CD8-positive, alpha-beta memory T cell (primary cell): ENCODE measurements at regions not wholly inside any gene's neighbourhood (a gene's known extent, or its start where the extent isn't known, plus 50 kb on each side); places are given as distances from the start of the nearest gene placed in this dataset.

Experiments
- CTCF ChIA-PET: fragments of 350-600 bp; sonication (Branson Sonifier 250); formaldehyde crosslinking; loops from one replicate; lab custom pipeline; 2021; ENCODE audit warnings: antibody characterized with exemption; lab: Charles Lee
- POLR2A ChIA-PET: fragments of 350-600 bp; sonication (Branson Sonifier 250); formaldehyde crosslinking; loops from one replicate; lab custom pipeline; 2021; ENCODE audit warnings: antibody characterized with exemption; lab: Charles Lee
- DNase-seq, 5 donors: peaks; one replicate each; pipeline versions ENCODE4 v3.0.0 to v3.0.0-alpha.2; 2020 to 2022; ENCODE audit warnings: mixed read lengths in 1 of 5
- H3K27ac ChIP-seq: one replicate; pipeline ENCODE4 v1.7.0; 2013; ENCODE audit warnings: low read depth, mild to moderate bottlenecking, low read length, moderate library complexity
- H3K27me3 ChIP-seq: 2 replicates; pipeline ENCODE4 v1.7.0; 2013; ENCODE audit warnings: low read length, mild to moderate bottlenecking; ENCODE audit not compliant: insufficient read depth, poor library complexity, severe bottlenecking
- H3K36me3 ChIP-seq: 2 replicates; pipeline ENCODE4 v1.7.0; 2013; ENCODE audit warnings: mild to moderate bottlenecking, low read length, moderate library complexity; ENCODE audit not compliant: insufficient read depth
- H3K4me1 ChIP-seq: 2 replicates; pipeline ENCODE4 v1.7.0; 2013; ENCODE audit warnings: mild to moderate bottlenecking, low read length, moderate library complexity; ENCODE audit not compliant: insufficient read depth
- H3K4me3 ChIP-seq: 2 replicates; pipeline ENCODE4 v1.7.0; 2013; ENCODE audit warnings: mild to moderate bottlenecking, low read length
- H3K9me3 ChIP-seq: 2 replicates; pipeline ENCODE4 v1.7.0; 2013; ENCODE audit warnings: mild to moderate bottlenecking, low read length
- H3K27ac Mint-ChIP-seq, 8 donors: one replicate each; pipeline ENCODE4 v1.8.0; 2020 to 2021; ENCODE audit warnings: mixed read lengths in 8 of 8, mild to moderate bottlenecking in 6 of 8, inconsistent platforms in 3 of 8, moderate library complexity in 3 of 8
- H3K27me3 Mint-ChIP-seq, 2 donors: one replicate each; pipeline ENCODE4 v1.8.0; 2020 to 2021; ENCODE audit warnings: mixed read lengths in 2 of 2, mild to moderate bottlenecking in 1 of 2, moderate library complexity in 1 of 2
- H3K36me3 Mint-ChIP-seq, 3 donors: one replicate each; pipeline ENCODE4 v1.8.0; 2020 to 2021; ENCODE audit warnings: mixed read lengths in 3 of 3, inconsistent platforms in 1 of 3, mild to moderate bottlenecking in 1 of 3
- H3K4me1 Mint-ChIP-seq, 3 donors: one replicate each; pipeline ENCODE4 v1.8.0; 2020 to 2021; ENCODE audit warnings: mixed read lengths in 3 of 3, inconsistent platforms in 1 of 3, mild to moderate bottlenecking in 1 of 3
- H3K4me3 Mint-ChIP-seq, 7 donors: one replicate each; pipeline ENCODE4 v1.8.0; 2020 to 2021; ENCODE audit warnings: mixed read lengths in 7 of 7, mild to moderate bottlenecking in 6 of 7, moderate library complexity in 4 of 7, inconsistent platforms in 2 of 7
- H3K9me3 Mint-ChIP-seq, 5 donors: one replicate each; pipeline ENCODE4 v1.8.0; 2020 to 2022; ENCODE audit warnings: mixed read lengths in 5 of 5, mild to moderate bottlenecking in 3 of 5, moderate library complexity in 2 of 5, inconsistent platforms in 1 of 5

GRCh38 chr1:178634445-178634844, 90.6 kb upstream of the RALGPS2 start:
- no peak overlapping the region for H3K4me3 ChIP-seq
- Mint-ChIP-seq H3K9me3 (peaks cover 0 to 3% (median 0%) of the 10 kb centered on the region in 5 donors), H3K27ac (no peak overlapping the region), H3K4me1 (no peaks in the 10 kb centered on the region), H3K4me3 (no peak overlapping the region), H3K36me3 (no peaks in the 10 kb centered on the region), H3K27me3 (peaks cover 0 to 1% of the 10 kb centered on the region in 2 donors)
- ChIA-PET POLR2A (no interaction called here), CTCF (no interaction called here)
- H3K27me3 ChIP-seq = no peaks in the 10 kb centered on the region
- no peak for DNase-seq
- no peaks in the 10 kb centered on the region for H3K4me1 ChIP-seq
- H3K9me3 ChIP-seq = no peaks in the 10 kb centered on the region
- no peak overlapping the region for H3K27ac ChIP-seq
- H3K36me3 ChIP-seq = no peaks in the 10 kb centered on the region

GRCh38 chr1:178637841-178638240, 87.2 kb upstream of the RALGPS2 start:
- no peaks in the 10 kb centered on the region for H3K27me3 ChIP-seq
- Mint-ChIP-seq H3K9me3 (peaks cover 0 to 3% (median 0%) of the 10 kb centered on the region in 5 donors), H3K27me3 (peaks cover 0 to 1% of the 10 kb centered on the region in 2 donors), H3K36me3 (no peaks in the 10 kb centered on the region), H3K4me1 (no peaks in the 10 kb centered on the region), H3K4me3 (no peak overlapping the region), H3K27ac (no peak overlapping the region)
- no peaks in the 10 kb centered on the region for H3K4me1 ChIP-seq
- no peak overlapping the region for H3K4me3 ChIP-seq
- CTCF ChIA-PET = no interaction called here
- no peak overlapping the region for H3K27ac ChIP-seq
- H3K9me3 ChIP-seq = no peaks in the 10 kb centered on the region
- no peak for DNase-seq
- POLR2A ChIA-PET = no interaction called here
- H3K36me3 ChIP-seq = no peaks in the 10 kb centered on the region

- H3K27me3 Mint-ChIP-seq = peaks cover 0 to 1% of the 10 kb centered on the region in 2 donors
- Histone ChIP-seq H3K4me1 (no peaks in the 10 kb centered on the region), H3K4me3 (no peak overlapping the region), H3K27me3 (no peaks in the 10 kb centered on the region), H3K27ac (no peak overlapping the region), H3K36me3 (no peaks in the 10 kb centered on the region), H3K9me3 (no peaks in the 10 kb centered on the region)
- ChIA-PET CTCF (no interaction called here), POLR2A (no interaction called here)
- H3K9me3 Mint-ChIP-seq = peaks cover 0 to 3% (median 0%) of the 10 kb centered on the region in 5 donors
- DNase-seq = no peak
- no peaks in the 10 kb centered on the region for H3K36me3 Mint-ChIP-seq
- no peak overlapping the region for H3K4me3 Mint-ChIP-seq
- no peaks in the 10 kb centered on the region for H3K4me1 Mint-ChIP-seq
- H3K27ac Mint-ChIP-seq = no peak overlapping the region
These were observed 85.7 kb upstream of the RALGPS2 start for GRCh38 chr1:178639326-178639725.

GRCh38 chr1:178642282-178642681, 82.8 kb upstream of the RALGPS2 start:
- H3K27ac Mint-ChIP-seq = no peak overlapping the region
- H3K36me3 Mint-ChIP-seq = no peaks in the 10 kb centered on the region
- H3K4me3 Mint-ChIP-seq = no peak overlapping the region
- no peak overlapping the region for H3K27ac ChIP-seq
- POLR2A ChIA-PET = no interaction called here
- DNase-seq = no peak
- H3K9me3 Mint-ChIP-seq = no peaks in the 10 kb centered on the region
- no peaks in the 10 kb centered on the region for H3K4me1 ChIP-seq
- peaks cover 1 to 6% of the 10 kb centered on the region in 2 donors for H3K27me3 Mint-ChIP-seq
- CTCF ChIA-PET = no interaction called here
- H3K27me3 ChIP-seq = no peaks in the 10 kb centered on the region
- no peaks in the 10 kb centered on the region for H3K36me3 ChIP-seq
- H3K4me3 ChIP-seq = no peak overlapping the region
- H3K9me3 ChIP-seq = no peaks in the 10 kb centered on the region
- H3K4me1 Mint-ChIP-seq = no peaks in the 10 kb centered on the region

- H3K27me3 Mint-ChIP-seq = peaks cover 1 to 12% of the 10 kb centered on the region in 2 donors
- H3K9me3 Mint-ChIP-seq = peaks cover 0 to 6% (median 0%) of the 10 kb centered on the region in 5 donors
- POLR2A ChIA-PET = no interaction called here
- no peaks in the 10 kb centered on the region for H3K9me3 ChIP-seq
- H3K27me3 ChIP-seq = no peaks in the 10 kb centered on the region
- H3K36me3 Mint-ChIP-seq = no peaks in the 10 kb centered on the region
- H3K4me1 Mint-ChIP-seq = no peaks in the 10 kb centered on the region
- H3K27ac Mint-ChIP-seq = no peak overlapping the region
- H3K4me3 ChIP-seq = no peak overlapping the region
- no peaks in the 10 kb centered on the region for H3K4me1 ChIP-seq
- no peak overlapping the region for H3K4me3 Mint-ChIP-seq
- CTCF ChIA-PET = no interaction called here
- H3K36me3 ChIP-seq = no peaks in the 10 kb centered on the region
- H3K27ac ChIP-seq = no peak overlapping the region
- no peak for DNase-seq
These were observed 81.7 kb upstream of the RALGPS2 start for GRCh38 chr1:178643349-178643748.

GRCh38 chr1:178643831-178644230, 81.2 kb upstream of the RALGPS2 start:
- Mint-ChIP-seq H3K4me1 (no peaks in the 10 kb centered on the region), H3K27me3 (peaks cover under 1 to 13% of the 10 kb centered on the region in 2 donors), H3K9me3 (peaks cover 0 to 7% (median 0%) of the 10 kb centered on the region in 5 donors), H3K36me3 (no peaks in the 10 kb centered on the region), H3K4me3 (no peak overlapping the region), H3K27ac (no peak overlapping the region)
- Histone ChIP-seq H3K4me1 (no peaks in the 10 kb centered on the region), H3K27me3 (no peaks in the 10 kb centered on the region), H3K9me3 (no peaks in the 10 kb centered on the region), H3K4me3 (no peak overlapping the region), H3K27ac (no peak overlapping the region), H3K36me3 (no peaks in the 10 kb centered on the region)
- CTCF ChIA-PET = no interaction called here
- POLR2A ChIA-PET = no interaction called here
- no peak for DNase-seq

GRCh38 chr1:178644308-178645120, 80.5 kb upstream of the RALGPS2 start:
- Mint-ChIP-seq H3K9me3 (peaks cover 0 to 7% (median 0%) of the 10 kb centered on the region in 5 donors), H3K27me3 (peaks cover 0 to 13% of the 10 kb centered on the region in 2 donors), H3K27ac (no peak overlapping the region), H3K36me3 (no peaks in the 10 kb centered on the region), H3K4me1 (no peaks in the 10 kb centered on the region), H3K4me3 (no peak overlapping the region)
- Histone ChIP-seq H3K36me3 (no peaks in the 10 kb centered on the region), H3K9me3 (no peaks in the 10 kb centered on the region), H3K27ac (no peak overlapping the region), H3K27me3 (no peaks in the 10 kb centered on the region), H3K4me3 (no peak overlapping the region), H3K4me1 (no peaks in the 10 kb centered on the region)
- CTCF ChIA-PET = no interaction called here
- POLR2A ChIA-PET = no interaction called here
- no peak for DNase-seq

GRCh38 chr1:178645157-178645807, 79.8 kb upstream of the RALGPS2 start:
- H3K27me3 ChIP-seq = no peaks in the 10 kb centered on the region
- Mint-ChIP-seq H3K27me3 (peaks cover 2 to 13% of the 10 kb centered on the region in 2 donors), H3K27ac (no peak overlapping the region), H3K4me1 (no peaks in the 10 kb centered on the region), H3K4me3 (no peak overlapping the region), H3K36me3 (no peaks in the 10 kb centered on the region), H3K9me3 (peaks cover 0 to 7% (median 0%) of the 10 kb centered on the region in 5 donors)
- H3K4me3 ChIP-seq = no peak overlapping the region
- CTCF ChIA-PET = no interaction called here
- H3K36me3 ChIP-seq = no peaks in the 10 kb centered on the region
- POLR2A ChIA-PET = no interaction called here
- H3K4me1 ChIP-seq = no peaks in the 10 kb centered on the region
- H3K27ac ChIP-seq = no peak overlapping the region
- no peaks in the 10 kb centered on the region for H3K9me3 ChIP-seq
- DNase-seq = no peak
